DOHH2 (cell line): ENCODE measurements at regions not wholly inside any gene's neighbourhood (a gene's known extent, or its start where the extent isn't known, plus 50 kb on each side); places are given as distances from the start of the nearest gene placed in this dataset.

Experiments
- EZH2phosphoT487 ChIP-seq: fragments of 200-600 bp; sonication (generic); IDR thresholded peaks from 2 replicates; pipeline ENCODE4 v1.6.1; 2017; ENCODE audit warnings: borderline replicate concordance, mild to moderate bottlenecking, antibody characterized with exemption, low read length, moderate library complexity, mixed read lengths
- TF ChIP-seq, protein P1 (sequence below): fragments of 200-600 bp; sonication (generic); IDR thresholded peaks from one replicate; pipeline ENCODE4 v1.5.1; 2014; ENCODE audit warnings: antibody characterized with exemption, mild to moderate bottlenecking, low read depth, low read length; ENCODE audit not compliant: poor library complexity, severe bottlenecking

DNA sequence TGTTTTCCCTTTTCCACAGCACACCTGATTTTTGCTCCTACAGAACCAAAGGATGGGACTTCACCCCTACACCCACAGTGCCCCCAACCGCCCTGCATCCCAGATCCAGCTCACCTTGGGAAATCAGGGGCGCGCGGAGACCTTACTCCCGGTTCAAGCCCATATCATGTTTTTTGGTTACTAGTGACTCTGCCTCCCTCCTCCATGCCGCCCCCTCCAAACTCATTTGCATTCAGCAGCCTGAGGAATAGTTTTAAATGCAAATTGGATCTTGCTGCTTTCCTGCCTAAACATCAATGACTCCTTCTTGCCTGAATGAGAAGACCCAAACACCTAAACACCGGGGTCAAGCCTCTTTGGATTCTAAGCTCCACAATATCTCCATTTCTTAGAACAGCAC lies 331.8 kb downstream of the TMEM114 start:
- TF ChIP-seq, protein P1, sequence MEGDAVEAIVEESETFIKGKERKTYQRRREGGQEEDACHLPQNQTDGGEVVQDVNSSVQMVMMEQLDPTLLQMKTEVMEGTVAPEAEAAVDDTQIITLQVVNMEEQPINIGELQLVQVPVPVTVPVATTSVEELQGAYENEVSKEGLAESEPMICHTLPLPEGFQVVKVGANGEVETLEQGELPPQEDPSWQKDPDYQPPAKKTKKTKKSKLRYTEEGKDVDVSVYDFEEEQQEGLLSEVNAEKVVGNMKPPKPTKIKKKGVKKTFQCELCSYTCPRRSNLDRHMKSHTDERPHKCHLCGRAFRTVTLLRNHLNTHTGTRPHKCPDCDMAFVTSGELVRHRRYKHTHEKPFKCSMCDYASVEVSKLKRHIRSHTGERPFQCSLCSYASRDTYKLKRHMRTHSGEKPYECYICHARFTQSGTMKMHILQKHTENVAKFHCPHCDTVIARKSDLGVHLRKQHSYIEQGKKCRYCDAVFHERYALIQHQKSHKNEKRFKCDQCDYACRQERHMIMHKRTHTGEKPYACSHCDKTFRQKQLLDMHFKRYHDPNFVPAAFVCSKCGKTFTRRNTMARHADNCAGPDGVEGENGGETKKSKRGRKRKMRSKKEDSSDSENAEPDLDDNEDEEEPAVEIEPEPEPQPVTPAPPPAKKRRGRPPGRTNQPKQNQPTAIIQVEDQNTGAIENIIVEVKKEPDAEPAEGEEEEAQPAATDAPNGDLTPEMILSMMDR: no peak
- no peak for TF ChIP-seq EZH2phosphoT487
